NT2/D1 (cell line): ENCODE measurements at regions not wholly inside any gene's neighbourhood (a gene's known extent, or its start where the extent isn't known, plus 50 kb on each side); places are given as distances from the start of the nearest gene placed in this dataset.

ENCODE experiments used
- DNase-seq: peaks from one replicate; pipeline ENCODE4 v3.0.0-alpha.2; 2011; ENCODE audit warnings: low read depth, low spot score
- H3K27me3 ChIP-seq: 2 replicates; pipeline ENCODE4 v1.6.0; 2011; ENCODE audit warnings: mild to moderate bottlenecking; ENCODE audit not compliant: insufficient read length, insufficient read depth
- H3K36me3 ChIP-seq: 2 replicates; pipeline ENCODE4 v1.6.1; 2011; ENCODE audit warnings: mild to moderate bottlenecking, low read length, mixed read lengths; ENCODE audit not compliant: insufficient read depth, insufficient read length
- H3K4me1 ChIP-seq: 2 replicates; pipeline ENCODE4 v1.5.1; 2011; ENCODE audit not compliant: insufficient read depth, insufficient read length
- H3K4me3 ChIP-seq: 2 replicates; pipeline ENCODE4 v1.5.1; 2011; ENCODE audit warnings: low read depth; ENCODE audit not compliant: insufficient read length
- H3K9ac ChIP-seq: 2 replicates; pipeline ENCODE4 v1.6.0; 2011; ENCODE audit warnings: low read depth; ENCODE audit not compliant: insufficient read length
- H3K9me3 ChIP-seq: 2 replicates; pipeline ENCODE4 v1.5.1; 2011; ENCODE audit warnings: mild to moderate bottlenecking, low read length; ENCODE audit not compliant: insufficient read depth
- SUZ12 ChIP-seq: IDR thresholded peaks from 2 replicates; pipeline ENCODE4 v1.6.1; 2011; ENCODE audit not compliant: insufficient read length, insufficient read depth; ENCODE audit errors: extremely low read depth
- YY1 ChIP-seq: IDR thresholded peaks from 2 replicates; pipeline ENCODE4 v1.6.1; 2011; ENCODE audit not compliant: insufficient read length, insufficient read depth
- ZNF274 ChIP-seq: IDR thresholded peaks from 2 replicates; pipeline ENCODE4 v1.6.1; 2011; ENCODE audit warnings: mild to moderate bottlenecking, low read depth, low read length

- DNase-seq: no peak
- H3K4me1 ChIP-seq: no peaks in the 10 kb centered on the region
- H3K9ac ChIP-seq: no peak overlapping the region
- no peak overlapping the region for H3K4me3 ChIP-seq
- no peaks in the 10 kb centered on the region for H3K9me3 ChIP-seq
- H3K27me3 ChIP-seq: no peaks in the 10 kb centered on the region
- TF ChIP-seq YY1: no peak
- no peak for TF ChIP-seq ZNF274
- TF ChIP-seq SUZ12: no peak
- H3K36me3 ChIP-seq: no peaks in the 10 kb centered on the region
These were observed 603.8 kb upstream of the CA10 start for GRCh38 chr17:52762147-52762793.

- H3K9ac ChIP-seq: no peak overlapping the region
- no peaks in the 10 kb centered on the region for H3K4me1 ChIP-seq
- H3K36me3 ChIP-seq: no peaks in the 10 kb centered on the region
- no peak overlapping the region for H3K4me3 ChIP-seq
- no peak for TF ChIP-seq SUZ12
- TF ChIP-seq ZNF274: no peak
- no peak for TF ChIP-seq YY1
- no peaks in the 10 kb centered on the region for H3K9me3 ChIP-seq
- DNase-seq: no peak
- H3K27me3 ChIP-seq: no peaks in the 10 kb centered on the region
These were observed 601.4 kb upstream of the CA10 start for GRCh38 chr17:52759864-52760263.

DNA sequence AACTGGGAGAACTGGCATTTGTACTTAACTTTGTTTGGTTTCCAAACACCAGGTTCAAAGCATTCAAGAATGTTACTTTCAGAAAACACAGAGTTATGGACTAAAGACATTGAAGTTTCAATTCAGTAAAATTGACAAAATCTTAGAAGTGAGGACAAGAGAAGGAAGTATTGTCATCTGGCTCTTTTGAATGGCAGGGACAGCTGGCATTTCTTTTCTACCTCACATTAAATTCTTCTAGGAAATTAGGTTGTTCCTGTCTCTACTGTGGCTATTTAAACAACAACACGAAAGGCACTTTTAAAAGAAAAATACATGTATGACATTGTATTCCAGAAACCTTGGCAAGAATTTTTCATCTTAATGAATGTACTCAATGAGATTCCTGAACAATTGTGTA is 600.0 kb upstream of the CA10 start:
- TF ChIP-seq ZNF274 (no peak), YY1 (no peak), SUZ12 (no peak)
- Histone ChIP-seq H3K27me3 (no peaks in the 10 kb centered on the region), H3K9me3 (no peaks in the 10 kb centered on the region), H3K4me3 (no peak overlapping the region), H3K9ac (no peak overlapping the region), H3K4me1 (no peaks in the 10 kb centered on the region), H3K36me3 (no peaks in the 10 kb centered on the region)
- no peak for DNase-seq

- H3K9ac ChIP-seq: no peak overlapping the region
These were observed 598.2 kb upstream of the CA10 start for GRCh38 chr17:52756746-52757145.

GRCh38 chr17:52754838-52755237 is 596.3 kb upstream of the CA10 start:
- Histone ChIP-seq H3K36me3 (no peaks in the 10 kb centered on the region), H3K9ac (no peak overlapping the region), H3K9me3 (no peaks in the 10 kb centered on the region), H3K27me3 (no peaks in the 10 kb centered on the region), H3K4me3 (no peak overlapping the region), H3K4me1 (no peaks in the 10 kb centered on the region)
- no peak for DNase-seq
- TF ChIP-seq YY1 (no peak), SUZ12 (no peak), ZNF274 (no peak)

More at GRCh38 chr17:52756746-52757145, 598.2 kb upstream of the CA10 start:
- H3K4me3 ChIP-seq: no peak overlapping the region
- H3K9me3 ChIP-seq: no peaks in the 10 kb centered on the region
- TF ChIP-seq ZNF274 (no peak), SUZ12 (no peak), YY1 (no peak)
- H3K4me1 ChIP-seq: no peaks in the 10 kb centered on the region
- H3K36me3 ChIP-seq: no peaks in the 10 kb centered on the region
- H3K27me3 ChIP-seq: no peaks in the 10 kb centered on the region
- DNase-seq: no peak

- no peaks in the 10 kb centered on the region for H3K36me3 ChIP-seq
- H3K4me1 ChIP-seq: no peaks in the 10 kb centered on the region
- H3K9me3 ChIP-seq: no peaks in the 10 kb centered on the region
- H3K4me3 ChIP-seq: no peak overlapping the region
- no peaks in the 10 kb centered on the region for H3K27me3 ChIP-seq
- DNase-seq: no peak
- TF ChIP-seq ZNF274: no peak
- no peak for TF ChIP-seq SUZ12
- no peak for TF ChIP-seq YY1
- H3K9ac ChIP-seq: no peak overlapping the region
These were observed 592.5 kb upstream of the CA10 start for GRCh38 chr17:52751051-52751450.

- no peaks in the 10 kb centered on the region for H3K36me3 ChIP-seq
- no peak for DNase-seq
- no peaks in the 10 kb centered on the region for H3K4me1 ChIP-seq
- no peak overlapping the region for H3K9ac ChIP-seq
- no peaks in the 10 kb centered on the region for H3K9me3 ChIP-seq
- no peaks in the 10 kb centered on the region for H3K27me3 ChIP-seq
- H3K4me3 ChIP-seq: no peak overlapping the region
- TF ChIP-seq SUZ12: no peak
- TF ChIP-seq YY1: no peak
- no peak for TF ChIP-seq ZNF274
These were observed 585.7 kb upstream of the CA10 start for GRCh38 chr17:52744179-52744578.
